Karpas-422 (cell line): ENCODE measurements at regions not wholly inside any gene's neighbourhood (a gene's known extent, or its start where the extent isn't known, plus 50 kb on each side); places are given as distances from the start of the nearest gene placed in this dataset.

Source experiments
- DNase-seq: peaks from one replicate; pipeline ENCODE4 v3.0.0-alpha.2; 2015
- H2AFZ ChIP-seq: fragments of 200-600 bp; sonication (generic); 2 replicates; pipeline ENCODE4 v1.6.1; 2014; ENCODE audit warnings: antibody characterized with exemption, low read length, mixed read lengths
- H3K27ac ChIP-seq: fragments of 200-600 bp; sonication (generic); 2 replicates; pipeline ENCODE4 v1.5.1; 2014; ENCODE audit warnings: mild to moderate bottlenecking, low read length, moderate library complexity
- H3K27me3 ChIP-seq: fragments of 200-600 bp; sonication (generic); 2 replicates; pipeline ENCODE4 v1.6.1; 2014; ENCODE audit warnings: low read length, mixed read lengths
- H3K36me3 ChIP-seq: fragments of 200-600 bp; sonication (generic); 2 replicates; pipeline ENCODE4 v1.6.1; 2014; ENCODE audit warnings: low read length, mixed read lengths; ENCODE audit not compliant: insufficient read depth
- H3K4me1 ChIP-seq: fragments of 200-600 bp; sonication (generic); 2 replicates; pipeline ENCODE4 v1.6.1; 2014; ENCODE audit warnings: mild to moderate bottlenecking, low read length, mixed read lengths
- H3K4me2 ChIP-seq: fragments of 200-600 bp; sonication (generic); 2 replicates; pipeline ENCODE4 v1.6.1; 2014; ENCODE audit warnings: low read length, low read depth, mild to moderate bottlenecking; ENCODE audit not compliant: poor library complexity, severe bottlenecking
- H3K4me3 ChIP-seq: fragments of 200-600 bp; sonication (generic); 2 replicates; pipeline ENCODE4 v1.5.1; 2014; ENCODE audit warnings: mild to moderate bottlenecking, antibody characterized with exemption, low read length, mixed read lengths
- H3K79me2 ChIP-seq: fragments of 200-600 bp; sonication (generic); 2 replicates; pipeline ENCODE4 v1.6.1; 2014; ENCODE audit warnings: mild to moderate bottlenecking, low read length, mixed read lengths
- H3K9ac ChIP-seq: fragments of 200-600 bp; sonication (generic); 2 replicates; pipeline ENCODE4 v1.6.0; 2014; ENCODE audit warnings: low read length
- H3K9me2 ChIP-seq: fragments of 200-600 bp; sonication (generic), shearing (Covaris generic); replicated peaks from 2 replicates; pipeline ENCODE4 v1.6.0; 2014; ENCODE audit warnings: mild to moderate bottlenecking, low read length, moderate library complexity; ENCODE audit not compliant: insufficient read depth
- H3K9me3 ChIP-seq: fragments of 300-700, 200-600 bp; sonication (generic); 2 replicates; pipeline ENCODE4 v1.6.1; 2014; ENCODE audit warnings: low read length, mixed read lengths
- H4K20me1 ChIP-seq: fragments of 200-600 bp; sonication (generic); 2 replicates; pipeline ENCODE4 v1.6.1; 2014; ENCODE audit warnings: mild to moderate bottlenecking, antibody characterized with exemption, low read length, low read depth; ENCODE audit not compliant: insufficient read depth

DNA sequence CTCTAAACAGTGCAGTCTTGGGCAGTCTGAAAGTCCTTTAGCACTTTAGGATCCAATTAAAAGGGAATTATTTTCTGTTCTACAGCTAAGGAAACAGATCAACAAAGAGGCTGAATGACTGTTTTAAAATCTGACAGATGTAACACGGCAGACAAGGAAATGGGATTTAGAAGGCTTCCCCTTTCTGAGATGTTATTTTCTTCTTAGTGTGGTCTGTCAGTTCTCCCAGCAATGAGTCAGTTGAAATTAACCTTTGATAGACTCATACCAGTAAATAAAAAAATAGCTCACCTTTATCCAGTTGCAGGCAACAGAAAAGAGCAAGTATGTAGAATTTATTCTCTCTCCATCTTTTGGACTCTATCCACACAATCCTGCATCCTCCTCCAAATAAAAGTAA is 98.1 kb downstream of the NEDD1 start:
- Histone ChIP-seq H3K4me3 (no peak overlapping the region), H3K27me3 (no peaks in the 10 kb centered on the region), H3K9me2 (no peaks in the 10 kb centered on the region), H3K9me3 (no peaks in the 10 kb centered on the region), H3K4me2 (no peak overlapping the region), H3K27ac (no peak overlapping the region), H4K20me1 (no peaks in the 10 kb centered on the region), H3K36me3 (no peaks in the 10 kb centered on the region), H3K9ac (no peak overlapping the region), H2AFZ (no peak overlapping the region), H3K79me2 (no peaks in the 10 kb centered on the region), H3K4me1 (no peaks in the 10 kb centered on the region)
- DNase-seq = no peak

DNA sequence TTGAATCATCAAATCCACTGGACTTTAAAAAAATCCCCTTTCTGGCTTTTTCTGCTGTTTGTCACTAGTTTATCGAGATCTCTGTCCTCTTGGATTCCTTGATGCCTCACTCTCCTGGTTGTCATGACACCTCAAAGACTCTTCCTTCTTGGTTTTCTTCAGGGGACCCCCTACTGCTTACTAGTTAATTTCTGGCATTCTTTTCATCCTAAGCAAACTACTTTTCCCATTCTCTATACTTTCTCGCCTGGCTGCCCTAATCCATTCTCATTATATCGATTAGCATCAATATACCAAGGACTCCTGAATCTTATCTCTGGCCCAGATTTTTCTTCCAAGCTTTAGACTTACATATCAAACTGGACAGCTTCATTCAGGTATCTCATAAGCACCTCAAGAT is 98.6 kb downstream of the NEDD1 start:
- Histone ChIP-seq H3K4me2 (no peak overlapping the region), H3K9me3 (no peaks in the 10 kb centered on the region), H4K20me1 (no peaks in the 10 kb centered on the region), H3K9me2 (no peaks in the 10 kb centered on the region), H3K4me3 (no peak overlapping the region), H3K4me1 (no peaks in the 10 kb centered on the region), H3K27me3 (no peaks in the 10 kb centered on the region), H3K27ac (no peak overlapping the region), H3K36me3 (no peaks in the 10 kb centered on the region), H3K79me2 (no peaks in the 10 kb centered on the region), H3K9ac (no peak overlapping the region), H2AFZ (no peak overlapping the region)
- DNase-seq = no peak

DNA sequence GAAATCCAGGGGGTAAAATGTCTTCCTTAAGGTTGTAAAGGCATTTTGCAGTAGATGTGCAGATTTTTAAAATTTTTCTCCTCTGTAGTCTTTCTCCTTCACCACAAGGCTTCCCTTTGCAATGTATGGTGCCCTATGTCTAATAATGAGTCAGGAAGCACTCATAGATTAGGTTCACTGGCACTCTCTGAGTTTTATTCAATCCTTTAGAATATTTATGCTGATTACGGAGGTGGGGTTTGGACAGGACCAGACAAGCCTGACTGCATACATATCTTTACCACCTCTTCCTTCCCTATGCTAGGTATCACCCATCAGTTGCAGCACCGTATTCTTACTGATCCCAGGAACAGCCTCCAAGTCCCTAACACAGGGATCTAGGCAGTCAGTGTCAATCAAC is 99.5 kb downstream of the NEDD1 start:
- H3K4me3 ChIP-seq = no peak overlapping the region
- H3K4me2 ChIP-seq = no peak overlapping the region
- H3K27ac ChIP-seq = no peak overlapping the region
- no peaks in the 10 kb centered on the region for H3K4me1 ChIP-seq
- H3K9me2 ChIP-seq = no peaks in the 10 kb centered on the region
- no peaks in the 10 kb centered on the region for H3K79me2 ChIP-seq
- no peaks in the 10 kb centered on the region for H3K9me3 ChIP-seq
- no peak overlapping the region for H3K9ac ChIP-seq
- H4K20me1 ChIP-seq = no peaks in the 10 kb centered on the region
- H2AFZ ChIP-seq = no peak overlapping the region
- DNase-seq = no peak
- no peaks in the 10 kb centered on the region for H3K36me3 ChIP-seq
- H3K27me3 ChIP-seq = no peaks in the 10 kb centered on the region

DNA sequence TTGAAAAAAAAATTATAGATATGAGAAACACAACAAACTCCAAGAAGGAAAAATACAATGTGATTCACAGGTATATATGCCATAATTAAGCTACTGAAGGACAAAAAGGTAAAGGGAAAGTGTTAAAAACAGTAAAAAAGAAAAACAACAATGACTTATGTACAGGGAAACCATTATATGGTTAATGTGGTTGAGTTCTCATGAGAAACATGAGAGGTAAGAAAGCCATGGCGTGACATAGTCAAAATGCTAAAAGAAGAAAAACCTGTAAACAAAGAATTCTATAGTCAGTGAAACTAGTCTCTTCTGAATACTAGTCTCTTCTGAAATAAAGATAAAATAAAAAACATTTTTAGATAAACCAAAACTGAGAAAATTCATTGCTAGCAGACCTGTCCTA is 109.1 kb downstream of the NEDD1 start:
- Histone ChIP-seq H3K27me3 (0 out of 2 replicates have a peak, but pooled peaks cover 2% of the 10 kb centered on the region), H2AFZ (no peak overlapping the region), H3K79me2 (no peaks in the 10 kb centered on the region), H3K36me3 (no peaks in the 10 kb centered on the region), H3K4me1 (no peaks in the 10 kb centered on the region), H3K9ac (no peak overlapping the region), H3K4me2 (no peak overlapping the region), H3K4me3 (no peak overlapping the region), H3K27ac (no peak overlapping the region), H3K9me2 (no peaks in the 10 kb centered on the region), H3K9me3 (no peaks in the 10 kb centered on the region), H4K20me1 (no peaks in the 10 kb centered on the region)
- DNase-seq = no peak

DNA sequence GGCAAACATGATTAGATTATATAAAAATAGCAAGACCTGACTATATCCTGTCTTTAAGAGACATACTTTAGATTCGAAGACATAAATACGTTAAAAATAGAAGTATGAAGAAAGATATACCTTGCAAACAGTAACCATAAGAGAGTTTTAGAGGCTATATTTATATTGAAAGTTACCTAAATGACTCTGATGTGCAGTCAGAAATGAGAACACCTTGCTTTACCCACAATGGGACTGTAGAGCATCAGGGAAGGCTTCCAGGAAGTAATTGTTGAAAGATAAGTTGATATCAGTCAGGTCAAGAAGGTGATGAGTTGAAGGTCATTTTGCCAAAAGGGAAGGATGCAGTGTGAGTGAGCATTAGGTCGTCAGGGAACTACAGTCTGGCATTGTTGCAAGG is 110.2 kb downstream of the NEDD1 start:
- DNase-seq = no peak
- Histone ChIP-seq H3K4me1 (no peaks in the 10 kb centered on the region), H3K27ac (no peak overlapping the region), H3K9me2 (no peaks in the 10 kb centered on the region), H3K4me3 (no peak overlapping the region), H3K79me2 (no peaks in the 10 kb centered on the region), H3K9ac (no peak overlapping the region), H4K20me1 (no peaks in the 10 kb centered on the region), H3K36me3 (no peaks in the 10 kb centered on the region), H3K9me3 (no peaks in the 10 kb centered on the region), H2AFZ (no peak overlapping the region), H3K27me3 (0 out of 2 replicates have a peak, but pooled peaks cover 2% of the 10 kb centered on the region), H3K4me2 (no peak overlapping the region)

DNA sequence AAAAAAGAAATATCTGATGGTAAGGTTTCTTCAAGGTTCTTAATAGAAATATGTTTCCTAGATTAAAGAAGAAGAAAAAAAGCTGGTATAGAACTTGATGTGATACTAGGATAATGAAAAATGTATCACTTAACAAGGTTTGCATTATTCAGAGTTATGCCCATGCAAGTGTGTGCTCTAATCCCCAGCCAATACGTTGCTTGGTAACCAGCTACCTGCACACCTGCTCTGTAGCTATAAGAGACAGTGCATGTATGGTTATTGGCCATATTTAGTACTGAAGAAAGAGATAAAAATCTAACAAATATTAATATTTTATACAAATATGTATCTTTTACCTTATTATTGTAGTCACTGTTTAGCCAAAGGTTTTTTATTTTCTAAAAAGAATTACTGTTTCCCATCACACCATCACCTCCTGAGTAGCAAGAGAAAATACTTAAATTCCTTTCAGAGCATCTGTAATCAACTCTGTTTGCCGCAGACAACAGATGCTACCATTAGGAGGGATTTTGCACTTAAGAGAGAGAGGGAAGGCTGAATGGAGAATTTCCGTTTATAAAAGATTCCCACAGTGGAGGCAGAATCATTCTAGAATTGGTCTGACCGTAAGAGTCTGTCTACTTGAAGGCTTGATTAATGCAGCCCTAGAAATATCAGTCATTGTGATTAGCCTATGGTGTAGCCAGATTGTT is 115.6 kb downstream of the NEDD1 start:
- no peaks in the 10 kb centered on the region for H3K79me2 ChIP-seq
- no peak overlapping the region for H3K9ac ChIP-seq
- no peaks in the 10 kb centered on the region for H4K20me1 ChIP-seq
- H3K36me3 ChIP-seq = no peaks in the 10 kb centered on the region
- H3K27ac ChIP-seq = no peak overlapping the region
- no peaks in the 10 kb centered on the region for H3K4me1 ChIP-seq
- H3K4me2 ChIP-seq = no peak overlapping the region
- no peak overlapping the region for H2AFZ ChIP-seq
- H3K9me2 ChIP-seq = no peaks in the 10 kb centered on the region
- H3K27me3 ChIP-seq = no peaks in the 10 kb centered on the region
- H3K9me3 ChIP-seq = no peaks in the 10 kb centered on the region
- no peak overlapping the region for H3K4me3 ChIP-seq
- no peak for DNase-seq

DNA sequence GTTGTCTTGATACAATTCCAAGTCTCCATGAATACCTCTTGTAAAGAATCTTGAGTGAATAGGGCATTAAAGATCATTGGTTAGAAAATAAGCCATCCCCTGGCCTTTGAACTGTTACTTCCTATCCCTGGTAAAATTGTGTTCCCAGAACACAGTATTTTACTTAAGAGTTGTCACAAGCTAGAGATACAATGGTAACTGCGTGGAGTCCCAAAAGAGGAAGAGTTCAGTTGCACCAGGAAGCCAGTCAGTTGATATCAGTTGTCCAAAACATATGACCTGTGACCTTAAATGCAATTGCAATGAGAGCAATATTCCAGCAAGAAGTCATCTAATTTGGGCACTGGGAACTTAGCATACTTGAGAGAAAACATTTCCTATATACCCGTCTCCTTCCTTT is 117.3 kb downstream of the NEDD1 start:
- Histone ChIP-seq H3K9ac (no peak overlapping the region), H3K27me3 (no peaks in the 10 kb centered on the region), H3K4me2 (no peak overlapping the region), H3K27ac (no peak overlapping the region), H2AFZ (no peak overlapping the region), H4K20me1 (no peaks in the 10 kb centered on the region), H3K36me3 (no peaks in the 10 kb centered on the region), H3K4me1 (no peaks in the 10 kb centered on the region), H3K79me2 (no peaks in the 10 kb centered on the region), H3K4me3 (no peak overlapping the region), H3K9me3 (no peaks in the 10 kb centered on the region), H3K9me2 (no peaks in the 10 kb centered on the region)
- no peak for DNase-seq

DNA sequence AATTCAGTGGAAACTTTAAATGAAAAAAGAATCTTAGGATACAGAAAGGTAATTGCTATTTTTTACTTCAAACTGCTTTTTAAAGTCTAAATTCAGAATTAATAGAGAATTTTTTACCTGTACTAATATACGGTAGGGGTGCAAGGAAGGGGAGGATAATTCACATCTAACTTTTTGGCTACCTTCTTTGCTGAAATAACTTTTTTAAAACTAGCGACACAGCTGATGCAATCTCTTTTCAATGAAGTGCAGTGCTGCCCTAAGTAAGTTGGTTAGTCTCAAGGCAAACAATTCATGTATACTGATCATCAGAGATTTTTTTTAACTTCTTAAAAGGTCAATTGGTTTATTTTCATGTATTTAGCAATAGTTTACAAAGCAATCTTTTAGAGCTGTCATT is 119.8 kb downstream of the NEDD1 start:
- H4K20me1 ChIP-seq = no peaks in the 10 kb centered on the region
- no peak for DNase-seq

More for the DNA sequence above, 119.8 kb downstream of the NEDD1 start:
- no peak overlapping the region for H3K4me2 ChIP-seq
- no peaks in the 10 kb centered on the region for H3K27me3 ChIP-seq
- H2AFZ ChIP-seq = no peak overlapping the region
- no peak overlapping the region for H3K27ac ChIP-seq
- no peaks in the 10 kb centered on the region for H3K4me1 ChIP-seq
- H3K4me3 ChIP-seq = no peak overlapping the region
- H3K9me3 ChIP-seq = no peaks in the 10 kb centered on the region
- no peak overlapping the region for H3K9ac ChIP-seq
- no peaks in the 10 kb centered on the region for H3K9me2 ChIP-seq
- H3K79me2 ChIP-seq = no peaks in the 10 kb centered on the region
- no peaks in the 10 kb centered on the region for H3K36me3 ChIP-seq
